Spleen (tissue), 11 donors: ENCODE measurements at regions not wholly inside any gene's neighbourhood (a gene's known extent, or its start where the extent isn't known, plus 50 kb on each side); places are given as distances from the start of the nearest gene placed in this dataset.

Source experiments
- DNase-seq: peaks from one replicate; pipeline ENCODE4 v3.0.0-alpha.2; 2020
- H3K27ac ChIP-seq, 8 donors: fragments of 200-600 bp; sonication (generic) in 7 of 8; 1 replicate in 4 of 8; 2 replicates in 4 of 8; pipeline versions ENCODE4 v1.5.0 to v1.8.0; 2016 to 2021; ENCODE audit warnings: inconsistent platforms in 4 of 8, mild to moderate bottlenecking in 4 of 8, moderate library complexity in 1 of 8
- H3K27me3 ChIP-seq, 7 donors: fragments of 200-600 bp; sonication (generic) in 6 of 7; replicated peaks in 1 of 7; 1 replicate in 4 of 7; 2 replicates in 3 of 7; pipeline versions ENCODE4 v1.5.0 to v1.8.0; 2016 to 2021; ENCODE audit warnings: inconsistent platforms in 3 of 7, mild to moderate bottlenecking in 1 of 7
- H3K36me3 ChIP-seq, 6 donors: fragments of 200-600 bp; sonication (generic) in 5 of 6; 1 replicate in 4 of 6; 2 replicates in 2 of 6; pipeline versions ENCODE4 v1.5.0 to v1.8.0; 2016 to 2021; ENCODE audit warnings: inconsistent platforms in 2 of 6
- H3K4me1 ChIP-seq, 6 donors: fragments of 200-600 bp; sonication (generic) in 5 of 6; 1 replicate in 3 of 6; 2 replicates in 3 of 6; pipeline versions ENCODE4 v1.5.0 to v1.8.0; 2016 to 2021; ENCODE audit warnings: inconsistent platforms in 3 of 6
- H3K4me3 ChIP-seq, 8 donors: fragments of 200-600 bp; sonication (generic) in 7 of 8; 1 replicate in 4 of 8; 2 replicates in 4 of 8; pipeline versions ENCODE4 v1.5.0 to v1.8.0; 2016 to 2021; ENCODE audit warnings: inconsistent platforms in 4 of 8, mild to moderate bottlenecking in 4 of 8, moderate library complexity in 2 of 8
- H3K9me3 ChIP-seq, 8 donors: fragments of 200-600 bp; sonication (generic) in 7 of 8; 1 replicate in 4 of 8; 2 replicates in 4 of 8; pipeline versions ENCODE4 v1.5.0 to v1.8.0; 2016 to 2021; ENCODE audit warnings: inconsistent platforms in 4 of 8
- POLR2A ChIP-seq, 3 donors: fragments of 450-650 bp; IDR thresholded peaks; one replicate each; pipeline ENCODE4 v1.5.1; 2017; ENCODE audit warnings: antibody characterized with exemption in 3 of 3, mild to moderate bottlenecking in 1 of 3
- POLR2AphosphoS5 ChIP-seq, 3 donors: sonication (generic); formaldehyde crosslinking; IDR thresholded peaks; one replicate each; pipeline ENCODE4 v1.5.1; 2017; ENCODE audit warnings: antibody characterized with exemption in 3 of 3
- WGBS, 5 donors: extraction: QIAGEN DNeasy Blood & Tissue Kit in 3 of 5; methylation state at CpG; one replicate each; pipeline versions ENCODE4 v1.1.5 to v1.1.7; 2013 to 2018; 5-methylcytosine and 5-hydroxymethylcytosine counted together
- intact Hi-C: fragments of 100-400 bp; cut with DNase I; formaldehyde crosslinking; loops from one replicate; pipeline ENCODE4 v1.15.0; 2023; ENCODE audit warnings: low total_unique reads
- TF ChIP-seq, protein P1 (sequence below), 11 experiments: fragments of 200-600 bp in 7 of 11; fragments of 450-650 bp in 4 of 11; sonication (generic) in 4 of 11; IDR thresholded peaks in 8 of 11; conservative IDR thresholded peaks in 3 of 11; 1 replicate in 7 of 11; 2 replicates in 4 of 11; pipeline versions ENCODE4 v1.4.0 to v1.8.0; 2016 to 2021; ENCODE audit warnings: antibody characterized with exemption in 11 of 11, inconsistent platforms in 4 of 11, mild to moderate bottlenecking in 1 of 11
- donor health status: healthy with polysubstance abuse.
- donor health status: DM: no; HTN: no; CAD: no; lungs with moderate emphysema.
- donor health status: DM: no; HTN: no; CAD: no.
- donor health status: Bipolar disorder and iron deficiency.
- donor health status: healthy.
- donor health status: DM: no; HTN: no; CAD: no.
- donor health status: DM: yes; HTN: yes; CAD: no.

DNA sequence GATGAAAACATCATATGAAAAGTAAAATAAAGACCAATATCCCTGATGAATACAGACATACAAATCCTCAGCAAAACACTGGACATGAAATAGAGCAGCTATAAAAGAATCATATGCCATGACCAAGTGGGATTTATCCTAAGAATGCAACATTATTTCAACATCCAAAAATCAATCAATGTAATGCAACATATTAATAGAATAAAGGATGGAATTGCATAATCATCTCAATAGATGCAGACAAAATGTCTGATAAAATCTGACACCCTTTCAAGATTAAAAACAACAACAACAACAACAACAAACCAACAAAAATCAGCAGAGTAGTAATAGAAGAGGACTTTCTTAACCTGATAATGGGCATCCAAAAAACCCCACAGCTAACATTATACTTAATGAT is 63.8 kb upstream of the IL1R1 start:
- Histone ChIP-seq H3K36me3 (no peaks in the 10 kb centered on the region), H3K4me1 (peaks cover 10 to 40% (median 32%) of the 10 kb centered on the region in 6 donors), H3K9me3 (no peaks in the 10 kb centered on the region), H3K4me3 (no peak overlapping the region), H3K27ac (no peak overlapping the region), H3K27me3 (peaks cover 0 to 51% (median 0%) of the 10 kb centered on the region in 7 donors)
- DNase-seq = no peak
- intact Hi-C loops = no loop called here
- TF ChIP-seq, protein P1, sequence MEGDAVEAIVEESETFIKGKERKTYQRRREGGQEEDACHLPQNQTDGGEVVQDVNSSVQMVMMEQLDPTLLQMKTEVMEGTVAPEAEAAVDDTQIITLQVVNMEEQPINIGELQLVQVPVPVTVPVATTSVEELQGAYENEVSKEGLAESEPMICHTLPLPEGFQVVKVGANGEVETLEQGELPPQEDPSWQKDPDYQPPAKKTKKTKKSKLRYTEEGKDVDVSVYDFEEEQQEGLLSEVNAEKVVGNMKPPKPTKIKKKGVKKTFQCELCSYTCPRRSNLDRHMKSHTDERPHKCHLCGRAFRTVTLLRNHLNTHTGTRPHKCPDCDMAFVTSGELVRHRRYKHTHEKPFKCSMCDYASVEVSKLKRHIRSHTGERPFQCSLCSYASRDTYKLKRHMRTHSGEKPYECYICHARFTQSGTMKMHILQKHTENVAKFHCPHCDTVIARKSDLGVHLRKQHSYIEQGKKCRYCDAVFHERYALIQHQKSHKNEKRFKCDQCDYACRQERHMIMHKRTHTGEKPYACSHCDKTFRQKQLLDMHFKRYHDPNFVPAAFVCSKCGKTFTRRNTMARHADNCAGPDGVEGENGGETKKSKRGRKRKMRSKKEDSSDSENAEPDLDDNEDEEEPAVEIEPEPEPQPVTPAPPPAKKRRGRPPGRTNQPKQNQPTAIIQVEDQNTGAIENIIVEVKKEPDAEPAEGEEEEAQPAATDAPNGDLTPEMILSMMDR (IDR thresholded peaks at IDR 0.05 in 8 of 11, conservative IDR thresholded peaks at IDR 0.05 in 3 of 11) = no peak
- TF ChIP-seq POLR2AphosphoS5 (IDR thresholded peaks at IDR 0.05) (no peak), POLR2A (IDR thresholded peaks at IDR 0.05) (no peak)

DNA sequence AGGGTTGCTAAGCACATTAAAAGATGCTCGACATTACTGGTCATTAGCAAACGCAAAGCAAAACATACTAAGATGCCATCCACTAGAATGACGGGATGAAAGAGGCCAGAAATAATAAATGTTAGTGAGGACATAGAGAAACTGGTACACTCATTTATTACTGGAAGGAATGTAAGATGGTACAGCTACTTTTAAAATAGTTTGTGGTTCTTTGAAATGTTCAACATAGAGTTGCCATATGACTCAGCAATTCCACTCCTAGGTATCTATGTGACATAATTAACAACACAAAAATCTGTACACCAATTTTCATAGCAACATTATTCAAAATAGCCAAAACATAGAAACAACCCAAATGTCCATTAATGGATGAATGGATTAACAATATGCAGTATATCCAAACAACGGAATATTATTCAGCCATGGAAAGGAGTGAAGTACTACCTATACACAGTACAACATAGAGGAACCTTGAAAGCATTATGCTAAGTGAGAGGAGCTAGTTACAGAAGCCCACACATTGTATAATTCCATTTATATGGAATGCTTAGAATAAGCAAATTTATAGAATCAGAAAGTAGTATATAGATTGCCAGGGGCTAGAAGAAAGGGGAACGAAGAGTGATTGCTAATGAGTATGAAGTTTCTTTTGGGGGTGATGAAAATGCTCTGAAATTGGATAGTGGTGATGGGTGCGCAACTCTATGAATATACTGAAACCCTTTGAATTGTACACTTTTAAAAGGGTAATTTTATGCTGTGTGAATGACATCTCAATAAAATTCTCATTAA is 61.9 kb upstream of the IL1R1 start:
- TF ChIP-seq, protein P1 (IDR thresholded peaks at IDR 0.05 in 8 of 11, conservative IDR thresholded peaks at IDR 0.05 in 3 of 11) = no peak
- TF ChIP-seq POLR2A (IDR thresholded peaks at IDR 0.05) (no peak), POLR2AphosphoS5 (IDR thresholded peaks at IDR 0.05) (no peak)
- WGBS, 5 donors = 74 to 92% (median 78%) methylated on average over 6 of the region's 6 CpGs
- Histone ChIP-seq H3K4me3 (no peak overlapping the region), H3K27me3 (peaks cover 0 to 54% (median 0%) of the 10 kb centered on the region in 7 donors), H3K27ac (peak overlapping the region in 1 of 8 donors; percentile 79), H3K9me3 (no peaks in the 10 kb centered on the region), H3K36me3 (no peaks in the 10 kb centered on the region), H3K4me1 (peaks cover 10 to 29% (median 26%) of the 10 kb centered on the region in 6 donors)
- DNase-seq = no peak
- intact Hi-C loops = no loop called here

DNA sequence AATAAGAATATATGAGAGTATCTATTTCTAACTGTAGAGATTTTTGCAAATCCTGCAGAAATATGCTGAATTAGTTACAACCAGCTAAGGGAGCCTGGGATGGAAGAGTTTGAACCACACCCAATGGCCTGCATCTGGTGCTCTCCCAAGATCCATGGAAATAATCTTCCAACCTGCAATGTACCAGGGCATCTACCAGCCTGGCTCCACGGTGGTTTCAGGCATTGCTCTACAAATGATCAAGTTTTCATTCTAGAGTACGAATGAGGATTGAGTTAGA is 61.4 kb upstream of the IL1R1 start:
- TF ChIP-seq POLR2A (IDR thresholded peaks at IDR 0.05) = no peak
- TF ChIP-seq POLR2AphosphoS5 (IDR thresholded peaks at IDR 0.05) = no peak
- TF ChIP-seq, protein P1 (IDR thresholded peaks at IDR 0.05 in 8 of 11, conservative IDR thresholded peaks at IDR 0.05 in 3 of 11) = no peak
- WGBS, 5 donors = 41 to 76% (median 56%) methylated on average over 2 of the region's 2 CpGs

DNA sequence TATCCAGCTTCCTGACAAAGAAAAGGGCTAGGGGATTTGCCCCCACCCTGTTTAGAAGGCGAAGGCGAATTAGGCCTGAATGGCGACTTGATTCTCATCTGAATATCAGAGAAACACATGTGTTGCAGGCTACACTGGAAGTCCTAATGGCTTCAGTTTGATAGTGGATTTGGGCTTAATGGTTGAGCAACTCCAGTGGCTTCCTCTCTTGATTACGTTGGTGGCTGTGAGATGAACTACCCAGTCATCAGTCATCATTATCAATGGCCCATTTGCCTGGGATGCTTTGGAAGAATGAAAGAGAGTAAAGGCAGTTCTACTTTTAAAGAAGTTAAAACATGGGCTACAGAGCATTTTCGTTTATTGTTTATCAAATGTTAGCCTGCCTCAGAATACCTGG is 60.9 kb upstream of the IL1R1 start:
- Histone ChIP-seq H3K27me3 (peaks cover 0 to 53% (median 0%) of the 10 kb centered on the region in 7 donors), H3K4me1 (peaks cover 10 to 29% (median 26%) of the 10 kb centered on the region in 6 donors), H3K27ac (peak overlapping the region in 5 of 8 donors; percentile 69 to 82 (median 79)), H3K4me3 (no peak overlapping the region), H3K36me3 (no peaks in the 10 kb centered on the region), H3K9me3 (no peaks in the 10 kb centered on the region)
- intact Hi-C loops = no loop called here
- 72 to 87% (median 77%) methylated on average over 5 of the region's 5 CpGs for WGBS, 5 donors
- TF ChIP-seq POLR2AphosphoS5 (IDR thresholded peaks at IDR 0.05) (no peak), POLR2A (IDR thresholded peaks at IDR 0.05) (no peak)
- TF ChIP-seq, protein P1 (IDR thresholded peaks at IDR 0.05 in 8 of 11, conservative IDR thresholded peaks at IDR 0.05 in 3 of 11) = no peak
- DNase-seq = no peak

More for the DNA sequence above, 61.4 kb upstream of the IL1R1 start:
- Histone ChIP-seq H3K36me3 (no peaks in the 10 kb centered on the region), H3K9me3 (no peaks in the 10 kb centered on the region), H3K4me3 (no peak overlapping the region), H3K4me1 (peaks cover 10 to 29% (median 26%) of the 10 kb centered on the region in 6 donors), H3K27me3 (peaks cover 0 to 52% (median 0%) of the 10 kb centered on the region in 7 donors), H3K27ac (peak overlapping the region in 4 of 8 donors; percentile 79 to 82 (median 80))
- no peak for DNase-seq
- intact Hi-C loops = no loop called here
